Osteocyte (in vitro differentiated cells): ENCODE measurements at regions not wholly inside any gene's neighbourhood (a gene's known extent, or its start where the extent isn't known, plus 50 kb on each side); places are given as distances from the start of the nearest gene placed in this dataset.

Source experiments
- DNase-seq: peaks from one replicate; pipeline ENCODE4 v3.0.0; 2021; ENCODE audit warnings: mixed read lengths; ENCODE audit not compliant: unreplicated experiment; ENCODE audit errors: extremely low spot score
- H3K27ac Mint-ChIP-seq: one replicate; pipeline ENCODE4 v1.8.0; 2021; ENCODE audit warnings: mild to moderate bottlenecking, mixed read lengths; ENCODE audit not compliant: unreplicated experiment
- H3K27me3 Mint-ChIP-seq: one replicate; pipeline ENCODE4 v1.8.0; 2021; ENCODE audit warnings: mixed read lengths; ENCODE audit not compliant: unreplicated experiment
- H3K36me3 Mint-ChIP-seq: one replicate; pipeline ENCODE4 v1.8.0; 2021; ENCODE audit warnings: mixed read lengths; ENCODE audit not compliant: unreplicated experiment
- H3K4me1 Mint-ChIP-seq: one replicate; pipeline ENCODE4 v1.8.0; 2021; ENCODE audit warnings: mixed read lengths; ENCODE audit not compliant: unreplicated experiment
- H3K4me3 Mint-ChIP-seq: one replicate; pipeline ENCODE4 v1.8.0; 2021; ENCODE audit warnings: mild to moderate bottlenecking, moderate library complexity, mixed read lengths; ENCODE audit not compliant: unreplicated experiment
- H3K9me3 Mint-ChIP-seq: one replicate; pipeline ENCODE4 v1.8.0; 2021; ENCODE audit warnings: mixed read lengths; ENCODE audit not compliant: unreplicated experiment
- TF ChIP-seq, protein P1 (sequence below): fragments of 200-600 bp; sonication (generic); IDR thresholded peaks from 2 replicates; pipeline ENCODE4 v1.5.0; 2021; ENCODE audit warnings: antibody characterized with exemption, mild to moderate bottlenecking, moderate library complexity

DNA sequence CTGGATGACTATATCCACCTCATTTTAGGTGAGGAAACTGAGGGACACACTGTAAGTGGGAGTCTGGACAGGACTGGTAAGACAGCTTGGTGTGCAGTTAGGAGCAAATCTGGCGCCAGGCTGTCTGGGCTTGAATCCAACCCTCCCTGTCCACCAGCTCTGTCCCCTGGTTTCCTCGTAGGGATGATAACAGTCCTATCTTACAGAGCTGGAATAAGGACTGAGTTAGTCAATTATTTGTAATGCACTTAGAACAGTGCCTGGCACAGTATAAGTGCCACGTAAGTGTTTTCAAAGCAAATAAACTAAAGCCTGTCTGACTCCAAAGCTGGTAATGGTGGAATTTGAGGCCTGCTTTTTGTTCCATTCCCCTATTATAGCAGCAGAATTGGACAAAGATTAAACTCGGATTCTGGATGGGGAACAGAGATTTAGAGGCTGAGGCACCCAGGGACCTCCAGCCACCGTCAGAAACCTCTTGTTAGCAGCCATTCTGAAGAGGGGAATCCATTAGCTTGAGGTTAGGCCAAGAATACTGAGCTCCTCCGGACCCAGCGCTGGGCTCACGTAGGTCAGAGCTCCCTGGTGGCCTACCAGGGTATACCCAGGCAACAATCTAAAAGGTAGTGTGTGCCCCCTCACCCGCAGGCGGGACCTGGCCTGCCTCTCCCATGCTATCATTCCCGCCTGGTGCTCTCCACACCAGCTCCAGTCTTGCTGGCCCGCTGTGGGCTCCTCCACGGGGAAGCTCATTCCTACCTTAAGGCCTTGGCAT lies 102.1 kb downstream of the UCHL1 start:
- no peak for DNase-seq
- Mint-ChIP-seq H3K27ac (no peak overlapping the region), H3K4me3 (no peak overlapping the region), H3K4me1 (peaks cover 5% of the 10 kb centered on the region), H3K9me3 (no peaks in the 10 kb centered on the region), H3K36me3 (no peaks in the 10 kb centered on the region), H3K27me3 (peaks cover 43% of the 10 kb centered on the region)
- TF ChIP-seq, protein P1, sequence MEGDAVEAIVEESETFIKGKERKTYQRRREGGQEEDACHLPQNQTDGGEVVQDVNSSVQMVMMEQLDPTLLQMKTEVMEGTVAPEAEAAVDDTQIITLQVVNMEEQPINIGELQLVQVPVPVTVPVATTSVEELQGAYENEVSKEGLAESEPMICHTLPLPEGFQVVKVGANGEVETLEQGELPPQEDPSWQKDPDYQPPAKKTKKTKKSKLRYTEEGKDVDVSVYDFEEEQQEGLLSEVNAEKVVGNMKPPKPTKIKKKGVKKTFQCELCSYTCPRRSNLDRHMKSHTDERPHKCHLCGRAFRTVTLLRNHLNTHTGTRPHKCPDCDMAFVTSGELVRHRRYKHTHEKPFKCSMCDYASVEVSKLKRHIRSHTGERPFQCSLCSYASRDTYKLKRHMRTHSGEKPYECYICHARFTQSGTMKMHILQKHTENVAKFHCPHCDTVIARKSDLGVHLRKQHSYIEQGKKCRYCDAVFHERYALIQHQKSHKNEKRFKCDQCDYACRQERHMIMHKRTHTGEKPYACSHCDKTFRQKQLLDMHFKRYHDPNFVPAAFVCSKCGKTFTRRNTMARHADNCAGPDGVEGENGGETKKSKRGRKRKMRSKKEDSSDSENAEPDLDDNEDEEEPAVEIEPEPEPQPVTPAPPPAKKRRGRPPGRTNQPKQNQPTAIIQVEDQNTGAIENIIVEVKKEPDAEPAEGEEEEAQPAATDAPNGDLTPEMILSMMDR: no peak

DNA sequence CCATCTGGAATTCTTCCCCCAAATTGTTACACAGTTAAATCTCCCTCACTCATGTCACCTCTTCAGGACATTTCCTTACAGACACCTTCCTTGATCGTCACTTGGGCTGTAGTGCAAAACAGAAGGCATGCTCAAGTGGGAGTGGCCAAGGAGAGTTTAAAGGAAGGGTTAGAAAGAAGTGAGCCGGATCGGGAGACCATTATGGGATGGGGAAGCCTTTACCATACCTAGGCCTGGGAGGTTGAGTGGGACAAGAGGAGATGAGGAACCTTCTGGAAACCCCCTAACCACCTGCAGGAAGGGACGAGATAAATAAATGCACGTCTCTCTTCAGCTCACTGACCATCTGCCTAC lies 102.7 kb downstream of the UCHL1 start:
- Mint-ChIP-seq H3K27me3 (peaks cover 46% of the 10 kb centered on the region), H3K4me3 (no peak overlapping the region), H3K4me1 (peaks cover 5% of the 10 kb centered on the region), H3K36me3 (no peaks in the 10 kb centered on the region), H3K9me3 (no peaks in the 10 kb centered on the region), H3K27ac (no peak overlapping the region)
- TF ChIP-seq, protein P1: no peak
- no peak for DNase-seq

DNA sequence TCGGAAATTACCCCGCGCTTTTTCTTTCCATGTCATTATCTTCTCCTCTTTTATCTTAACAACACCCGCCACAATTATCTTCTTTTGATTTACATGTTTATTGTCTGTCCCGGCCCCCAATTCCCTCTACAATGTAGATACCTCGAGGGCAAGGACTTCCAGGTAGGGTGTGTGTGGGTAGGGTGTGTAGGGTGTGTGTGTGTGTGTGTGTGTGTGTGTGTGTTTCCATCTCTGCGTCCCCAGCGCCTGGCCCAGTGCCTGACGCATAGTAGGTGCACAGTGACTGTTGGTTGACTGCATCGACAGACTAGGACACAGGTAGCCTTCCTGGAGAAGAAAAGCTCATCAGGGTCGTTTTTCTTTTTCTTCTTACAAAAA lies 103.1 kb downstream of the UCHL1 start:
- no peak overlapping the region for H3K27ac Mint-ChIP-seq
- no peak for DNase-seq
- H3K4me3 Mint-ChIP-seq: peak overlapping the region; percentile 22
- H3K27me3 Mint-ChIP-seq: peaks cover 50% of the 10 kb centered on the region
- TF ChIP-seq, protein P1: no peak
- H3K36me3 Mint-ChIP-seq: no peaks in the 10 kb centered on the region
- H3K4me1 Mint-ChIP-seq: peaks cover 5% of the 10 kb centered on the region
- no peaks in the 10 kb centered on the region for H3K9me3 Mint-ChIP-seq

DNA sequence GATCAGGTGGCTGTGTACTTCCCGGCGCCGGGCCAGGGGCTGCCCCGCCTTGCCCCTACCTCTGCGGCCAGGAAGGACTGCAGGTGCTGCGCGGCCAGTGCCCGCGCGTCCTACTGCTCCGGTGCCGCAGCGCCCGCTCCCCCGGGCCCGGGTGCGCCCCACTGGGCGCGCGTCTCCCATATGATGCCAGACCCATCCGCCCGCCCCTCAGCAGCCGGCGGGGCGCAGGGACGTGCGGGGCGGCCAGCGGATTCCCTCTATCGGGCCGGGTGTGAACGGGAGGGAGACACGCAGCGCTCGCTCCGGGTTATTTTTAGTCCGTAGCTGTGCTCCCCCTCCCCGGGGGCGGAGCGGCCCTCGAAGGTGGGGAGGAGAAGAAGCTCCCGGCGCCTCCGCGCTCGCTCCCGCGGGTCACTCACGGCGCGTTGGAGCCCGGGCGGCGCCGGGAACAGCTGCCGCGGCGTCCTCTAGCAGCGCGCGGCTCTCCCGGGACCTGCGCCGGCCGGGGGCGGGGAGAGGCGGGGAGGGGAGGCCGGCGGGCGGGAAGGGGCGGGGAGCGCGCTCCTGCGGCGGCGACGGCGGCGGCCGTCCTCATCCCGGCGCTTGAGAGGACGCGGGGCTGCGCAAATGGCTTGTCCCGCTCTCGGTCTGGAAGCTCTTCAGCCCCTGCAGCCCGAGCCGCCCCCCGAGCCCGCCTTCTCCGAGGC lies 103.6 kb downstream of the UCHL1 start:
- Mint-ChIP-seq H3K27me3 (peaks cover 55% of the 10 kb centered on the region), H3K4me3 (peak overlapping the region; percentile 69), H3K4me1 (peaks cover 5% of the 10 kb centered on the region), H3K9me3 (no peaks in the 10 kb centered on the region), H3K36me3 (no peaks in the 10 kb centered on the region), H3K27ac (no peak overlapping the region)
- no peak for DNase-seq
- TF ChIP-seq, protein P1: no peak
